ENCODE measurements at regions not wholly inside any gene's neighbourhood (a gene's known extent, or its start where the extent isn't known, plus 50 kb on each side); places are given as distances from the start of the nearest gene placed in this dataset.

DNA sequence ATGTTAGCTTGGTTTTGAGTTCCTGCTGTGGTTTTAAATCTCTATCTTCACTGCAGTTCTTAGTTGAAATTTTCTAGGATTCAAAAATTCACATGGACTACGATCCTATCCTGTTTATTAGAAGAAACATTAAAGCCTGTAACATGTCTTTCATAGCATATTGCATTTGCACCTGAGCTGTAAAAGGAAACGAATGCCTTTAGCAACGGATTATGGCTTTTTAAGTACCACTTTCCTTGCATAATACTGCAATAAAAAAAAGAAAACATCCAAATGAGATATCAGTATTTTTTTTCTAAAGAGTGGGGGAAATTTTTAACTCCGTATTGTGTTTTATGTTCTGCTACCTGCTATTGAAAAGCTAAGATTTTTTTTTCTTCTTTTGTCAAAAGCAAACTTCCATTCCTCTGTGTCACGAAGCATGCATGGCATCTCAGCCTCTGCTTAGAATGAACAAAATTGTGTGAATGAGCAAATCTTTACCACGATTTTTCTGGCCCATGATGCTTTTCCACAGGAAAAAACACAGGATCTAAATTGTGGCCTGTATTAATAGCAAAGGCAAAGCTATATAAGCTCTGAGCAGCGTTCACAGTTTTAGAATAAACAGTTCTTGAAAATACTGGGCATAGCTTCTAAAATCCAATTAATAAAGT is 110.0 kb upstream of the CDIN1 start:
- H3K9me3 Mint-ChIP-seq: no peaks in the 10 kb centered on the region
- H3K36me3 Mint-ChIP-seq (ENCODE audit: low read depth): no peaks in the 10 kb centered on the region
- no peak overlapping the region for H3K27ac Mint-ChIP-seq
- TF ChIP-seq, protein P1, sequence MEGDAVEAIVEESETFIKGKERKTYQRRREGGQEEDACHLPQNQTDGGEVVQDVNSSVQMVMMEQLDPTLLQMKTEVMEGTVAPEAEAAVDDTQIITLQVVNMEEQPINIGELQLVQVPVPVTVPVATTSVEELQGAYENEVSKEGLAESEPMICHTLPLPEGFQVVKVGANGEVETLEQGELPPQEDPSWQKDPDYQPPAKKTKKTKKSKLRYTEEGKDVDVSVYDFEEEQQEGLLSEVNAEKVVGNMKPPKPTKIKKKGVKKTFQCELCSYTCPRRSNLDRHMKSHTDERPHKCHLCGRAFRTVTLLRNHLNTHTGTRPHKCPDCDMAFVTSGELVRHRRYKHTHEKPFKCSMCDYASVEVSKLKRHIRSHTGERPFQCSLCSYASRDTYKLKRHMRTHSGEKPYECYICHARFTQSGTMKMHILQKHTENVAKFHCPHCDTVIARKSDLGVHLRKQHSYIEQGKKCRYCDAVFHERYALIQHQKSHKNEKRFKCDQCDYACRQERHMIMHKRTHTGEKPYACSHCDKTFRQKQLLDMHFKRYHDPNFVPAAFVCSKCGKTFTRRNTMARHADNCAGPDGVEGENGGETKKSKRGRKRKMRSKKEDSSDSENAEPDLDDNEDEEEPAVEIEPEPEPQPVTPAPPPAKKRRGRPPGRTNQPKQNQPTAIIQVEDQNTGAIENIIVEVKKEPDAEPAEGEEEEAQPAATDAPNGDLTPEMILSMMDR (IDR thresholded peaks at IDR 0.05): no peak
- H3K27me3 Mint-ChIP-seq: no peaks in the 10 kb centered on the region
- CTCF ChIA-PET: no interaction called here
- POLR2A ChIA-PET: no interaction called here
- no peak for ATAC-seq
- no peaks in the 10 kb centered on the region for H3K4me1 Mint-ChIP-seq (ENCODE audit: low read depth)
- intact Hi-C loops (cut with micrococcal nuclease): no loop called here
- H3K4me3 Mint-ChIP-seq: no peak overlapping the region
- no peak for DNase-seq

GRCh38 chr15:36472672-36473071 is 106.8 kb upstream of the CDIN1 start:
- Mint-ChIP-seq H3K4me1 (ENCODE audit: low read depth) (no peaks in the 10 kb centered on the region), H3K27ac (no peak overlapping the region), H3K4me3 (no peak overlapping the region), H3K27me3 (no peaks in the 10 kb centered on the region), H3K36me3 (ENCODE audit: low read depth) (no peaks in the 10 kb centered on the region), H3K9me3 (no peaks in the 10 kb centered on the region)
- ChIA-PET POLR2A (no interaction called here), CTCF (no interaction called here)
- DNase-seq (no peak), ATAC-seq (no peak)
- intact Hi-C loops (cut with micrococcal nuclease): no loop called here
- TF ChIP-seq, protein P1 (IDR thresholded peaks at IDR 0.05): no peak

GRCh38 chr15:36478561-36478960 is 100.9 kb upstream of the CDIN1 start:
- peaks cover 2% of the 10 kb centered on the region for H3K27me3 Mint-ChIP-seq
- intact Hi-C loops (cut with micrococcal nuclease): no loop called here
- no peak overlapping the region for H3K27ac Mint-ChIP-seq
- H3K4me1 Mint-ChIP-seq (ENCODE audit: low read depth): no peaks in the 10 kb centered on the region
- TF ChIP-seq, protein P1 (IDR thresholded peaks at IDR 0.05): no peak
- ChIA-PET CTCF (no interaction called here), POLR2A (interaction anchor here (1.0 kb wide), 1 partner anchor 20 kb away, joined by 4 read pairs; no protein-coding TSS in a partner anchor)
- ATAC-seq: no peak
- no peaks in the 10 kb centered on the region for H3K9me3 Mint-ChIP-seq
- DNase-seq: no peak
- H3K4me3 Mint-ChIP-seq: no peak overlapping the region
- no peaks in the 10 kb centered on the region for H3K36me3 Mint-ChIP-seq (ENCODE audit: low read depth)

GRCh38 chr15:36479200-36479896 is 100.1 kb upstream of the CDIN1 start:
- no peak for DNase-seq
- Mint-ChIP-seq H3K36me3 (ENCODE audit: low read depth) (no peaks in the 10 kb centered on the region), H3K27ac (no peak overlapping the region), H3K4me1 (ENCODE audit: low read depth) (no peaks in the 10 kb centered on the region), H3K27me3 (peaks cover 2% of the 10 kb centered on the region), H3K4me3 (no peak overlapping the region), H3K9me3 (no peaks in the 10 kb centered on the region)
- intact Hi-C loops (cut with micrococcal nuclease): no loop called here
- ChIA-PET CTCF (no interaction called here), POLR2A (interaction anchor here (1.0 kb wide), 1 partner anchor 21 kb away, joined by 4 read pairs; no protein-coding TSS in a partner anchor)
- TF ChIP-seq, protein P1 (IDR thresholded peaks at IDR 0.05): no peak
- no peak for ATAC-seq

DNA sequence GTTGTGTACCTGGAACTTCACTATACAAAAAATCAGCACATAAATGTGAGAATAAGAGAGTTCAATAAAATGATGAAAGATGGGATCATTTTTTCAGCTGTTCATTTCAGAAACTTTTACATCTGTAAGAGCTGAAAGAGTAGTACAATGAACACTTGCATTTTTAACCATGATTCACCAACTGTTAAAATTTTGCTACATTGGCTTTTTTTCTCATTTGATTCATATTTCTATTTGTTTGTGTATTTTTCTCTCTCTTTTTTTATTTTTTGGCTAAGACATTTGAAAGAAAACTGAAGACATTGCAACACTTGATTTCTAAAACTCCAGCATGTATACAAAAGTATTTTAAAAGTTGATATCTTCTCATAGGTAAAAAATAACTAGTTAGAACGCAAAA is 98.3 kb upstream of the CDIN1 start:
- no peak for DNase-seq
- ChIA-PET CTCF (no interaction called here), POLR2A (no interaction called here)
- TF ChIP-seq, protein P1 (IDR thresholded peaks at IDR 0.05): no peak
- no peak overlapping the region for H3K4me3 Mint-ChIP-seq
- no peak for ATAC-seq
- no peak overlapping the region for H3K27ac Mint-ChIP-seq
- H3K27me3 Mint-ChIP-seq: peaks cover 2% of the 10 kb centered on the region
- intact Hi-C loops (cut with micrococcal nuclease): no loop called here
- no peaks in the 10 kb centered on the region for H3K36me3 Mint-ChIP-seq (ENCODE audit: low read depth)
- no peaks in the 10 kb centered on the region for H3K9me3 Mint-ChIP-seq
- H3K4me1 Mint-ChIP-seq (ENCODE audit: low read depth): no peaks in the 10 kb centered on the region
